ENCODE measurements at regions not wholly inside any gene's neighbourhood (a gene's known extent, or its start where the extent isn't known, plus 50 kb on each side); places are given as distances from the start of the nearest gene placed in this dataset.
"Not testable (repeated sequence)": the region's sequence is repeated elsewhere in the genome, so short reads cannot be mapped to it uniquely, and the experiment has no call there.

DNA sequence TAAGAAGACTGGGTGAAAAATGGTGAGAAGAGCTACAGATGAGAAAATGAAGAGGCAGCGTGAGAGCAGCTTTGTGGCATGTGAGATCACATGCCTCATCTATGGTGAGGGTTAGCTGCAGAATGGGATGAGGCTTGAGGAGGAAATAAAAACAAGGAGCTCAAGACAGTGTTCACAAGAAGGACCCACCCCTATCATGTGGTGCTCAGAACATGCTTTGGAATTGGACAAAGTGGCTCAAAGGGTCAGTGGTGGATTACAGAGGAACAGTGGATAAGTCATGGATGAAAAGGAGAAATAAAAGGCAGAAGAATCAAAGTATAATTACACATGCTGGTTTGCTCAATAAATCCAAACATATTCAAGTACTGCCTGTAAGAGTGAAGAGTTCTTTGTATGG lies 126.9 kb upstream of the UST start:
- TF ChIP-seq ZFX (IDR thresholded peaks at IDR 0.05) = no peak
- TF ChIP-seq, protein P1, sequence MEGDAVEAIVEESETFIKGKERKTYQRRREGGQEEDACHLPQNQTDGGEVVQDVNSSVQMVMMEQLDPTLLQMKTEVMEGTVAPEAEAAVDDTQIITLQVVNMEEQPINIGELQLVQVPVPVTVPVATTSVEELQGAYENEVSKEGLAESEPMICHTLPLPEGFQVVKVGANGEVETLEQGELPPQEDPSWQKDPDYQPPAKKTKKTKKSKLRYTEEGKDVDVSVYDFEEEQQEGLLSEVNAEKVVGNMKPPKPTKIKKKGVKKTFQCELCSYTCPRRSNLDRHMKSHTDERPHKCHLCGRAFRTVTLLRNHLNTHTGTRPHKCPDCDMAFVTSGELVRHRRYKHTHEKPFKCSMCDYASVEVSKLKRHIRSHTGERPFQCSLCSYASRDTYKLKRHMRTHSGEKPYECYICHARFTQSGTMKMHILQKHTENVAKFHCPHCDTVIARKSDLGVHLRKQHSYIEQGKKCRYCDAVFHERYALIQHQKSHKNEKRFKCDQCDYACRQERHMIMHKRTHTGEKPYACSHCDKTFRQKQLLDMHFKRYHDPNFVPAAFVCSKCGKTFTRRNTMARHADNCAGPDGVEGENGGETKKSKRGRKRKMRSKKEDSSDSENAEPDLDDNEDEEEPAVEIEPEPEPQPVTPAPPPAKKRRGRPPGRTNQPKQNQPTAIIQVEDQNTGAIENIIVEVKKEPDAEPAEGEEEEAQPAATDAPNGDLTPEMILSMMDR (conservative IDR thresholded peaks at IDR 0.05) = no peak
- H3K27ac ChIP-seq = no peak overlapping the region

DNA sequence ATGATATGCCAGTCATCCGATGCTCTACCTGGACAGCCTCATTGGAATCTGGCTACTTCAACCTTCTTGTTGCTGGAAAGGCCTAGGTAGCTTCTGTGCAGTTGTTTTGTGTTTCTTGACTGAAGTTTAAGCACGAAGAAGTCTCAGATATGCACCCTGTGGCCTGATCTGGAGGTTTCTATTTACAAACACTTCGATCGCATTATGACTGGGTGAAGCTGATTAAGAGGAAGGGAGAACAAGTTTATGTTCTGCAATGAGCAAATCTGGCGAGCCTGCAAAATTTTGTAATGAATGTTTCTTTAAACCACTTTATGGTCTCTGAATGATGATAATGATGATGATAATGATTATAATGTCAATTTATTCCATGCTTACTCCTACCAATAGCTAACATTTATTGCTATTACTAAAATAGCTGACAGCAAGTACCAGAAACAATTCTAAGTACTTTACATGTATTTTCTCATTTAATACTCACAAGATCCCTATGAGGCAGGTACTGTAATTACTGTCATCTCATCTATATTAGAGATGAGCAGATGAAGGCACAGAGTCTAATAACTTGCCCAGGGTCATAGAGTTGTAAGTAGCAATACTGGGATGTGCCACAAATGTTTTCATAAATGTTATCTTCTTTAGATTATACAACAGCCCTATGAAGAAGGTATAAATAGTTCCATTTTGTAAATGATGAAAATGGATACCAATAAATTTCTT lies 126.1 kb upstream of the UST start:
- no peak overlapping the region; the same call in 1 of the 2 replicates for H3K27ac ChIP-seq
- TF ChIP-seq, protein P1 (conservative IDR thresholded peaks at IDR 0.05) = no peak
- no peak for TF ChIP-seq ZFX (IDR thresholded peaks at IDR 0.05)

DNA sequence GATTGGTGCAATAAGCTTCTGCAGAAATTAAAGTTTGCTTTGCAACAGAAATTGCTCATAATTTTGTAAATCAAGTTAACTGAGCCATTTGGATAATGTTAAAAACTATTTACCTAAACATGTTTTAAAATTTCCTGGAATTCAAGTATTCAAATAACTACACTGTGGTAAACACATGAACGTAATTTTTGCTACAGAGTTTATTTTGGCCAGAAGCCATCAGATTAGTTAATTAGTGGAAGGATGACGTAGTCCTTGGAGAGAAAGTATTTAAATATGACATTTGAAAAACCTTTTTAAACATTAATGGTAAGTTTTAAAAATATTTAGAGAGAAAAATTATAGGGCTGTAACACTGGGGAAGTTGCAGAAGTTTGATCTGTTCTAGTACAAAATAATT lies 121.2 kb upstream of the UST start:
- TF ChIP-seq, protein P1 (conservative IDR thresholded peaks at IDR 0.05) = no peak
- no peak for TF ChIP-seq ZFX (IDR thresholded peaks at IDR 0.05)
- H3K27ac ChIP-seq = no peak overlapping the region

DNA sequence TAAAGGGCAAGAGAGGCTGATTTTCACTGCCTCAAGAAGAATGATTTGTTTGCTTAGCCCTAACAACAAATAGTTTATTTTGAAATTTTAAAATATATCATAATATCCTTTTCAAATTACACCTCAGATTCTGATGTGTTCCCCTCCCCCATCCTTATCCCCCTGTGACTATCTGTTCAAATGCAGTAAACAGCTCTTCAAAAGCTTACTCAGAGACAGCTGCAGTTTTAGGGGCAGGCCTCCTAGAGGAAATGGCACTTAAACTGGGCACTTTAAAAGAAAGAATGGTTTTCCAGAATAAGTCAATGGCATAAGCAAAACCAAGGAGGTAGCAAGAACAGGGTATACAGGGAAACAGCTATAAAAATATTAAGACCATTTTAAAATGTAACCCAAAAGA lies 118.6 kb upstream of the UST start:
- TF ChIP-seq ZFX (IDR thresholded peaks at IDR 0.05) = no peak
- TF ChIP-seq, protein P1 (conservative IDR thresholded peaks at IDR 0.05) = no peak
- H3K27ac ChIP-seq = no peak overlapping the region

DNA sequence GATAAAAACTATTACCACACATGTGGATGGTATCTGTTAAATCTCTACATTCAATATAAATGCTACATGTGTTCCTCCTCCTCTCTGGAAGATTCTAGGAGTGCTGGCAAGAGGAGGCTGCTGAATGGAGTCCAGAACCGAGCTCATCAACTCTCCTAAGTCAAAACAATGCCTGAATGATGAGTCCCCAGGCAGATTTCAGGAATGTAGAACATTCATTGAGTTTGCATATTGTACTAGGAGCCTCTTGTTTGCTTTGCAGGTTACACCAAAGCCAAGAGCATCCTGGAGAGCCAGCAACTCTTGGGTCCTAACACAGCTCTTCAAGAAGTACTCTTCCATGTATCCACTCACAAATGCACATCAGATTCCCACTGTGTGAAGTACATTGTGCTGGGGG lies 117.6 kb upstream of the UST start:
- H3K27ac ChIP-seq = no peak overlapping the region
- no peak for TF ChIP-seq ZFX (IDR thresholded peaks at IDR 0.05)
- TF ChIP-seq, protein P1 (conservative IDR thresholded peaks at IDR 0.05) = no peak

DNA sequence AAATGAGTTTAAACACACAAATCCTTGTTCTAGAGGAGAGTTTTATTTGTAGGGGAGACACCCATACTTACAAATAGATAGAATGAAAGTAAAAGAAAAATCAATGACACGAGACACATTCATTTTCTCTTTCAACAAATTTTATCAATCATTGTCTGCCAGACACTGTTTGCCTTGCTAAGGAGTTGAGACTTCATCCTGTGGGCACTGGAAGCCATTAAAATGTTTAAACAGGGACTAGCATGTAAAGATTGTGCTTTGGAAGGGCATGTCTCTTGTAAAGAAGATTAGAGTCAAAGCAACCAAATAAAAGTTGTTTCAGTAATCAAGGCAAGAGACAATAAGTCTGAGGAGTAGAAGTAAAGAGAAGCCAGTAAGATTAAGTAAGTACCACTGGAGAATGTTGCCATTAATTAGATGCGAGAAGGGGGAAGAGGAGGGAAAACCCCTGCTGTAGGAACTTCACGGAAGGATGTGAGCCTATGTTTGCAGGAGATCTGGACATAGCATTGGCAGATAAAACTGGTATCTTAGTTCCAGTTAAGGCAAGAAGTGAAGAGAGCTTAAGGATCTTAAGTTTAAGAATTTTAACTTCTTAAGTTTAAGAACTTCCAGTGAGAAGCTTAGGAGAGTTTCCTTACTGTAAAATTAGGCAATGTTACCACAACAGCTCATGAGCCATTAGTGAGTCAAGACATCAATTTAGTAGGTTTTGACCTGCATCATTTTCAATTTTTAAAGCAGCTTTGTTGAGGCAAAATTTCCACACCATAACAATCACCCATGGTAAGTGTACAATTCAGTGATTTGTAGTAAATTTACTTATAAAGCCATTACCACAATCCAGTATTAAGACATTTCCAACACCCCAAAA lies 117.0 kb upstream of the UST start:
- TF ChIP-seq, protein P1 (conservative IDR thresholded peaks at IDR 0.05) = no peak
- H3K27ac ChIP-seq = no peak overlapping the region

DNA sequence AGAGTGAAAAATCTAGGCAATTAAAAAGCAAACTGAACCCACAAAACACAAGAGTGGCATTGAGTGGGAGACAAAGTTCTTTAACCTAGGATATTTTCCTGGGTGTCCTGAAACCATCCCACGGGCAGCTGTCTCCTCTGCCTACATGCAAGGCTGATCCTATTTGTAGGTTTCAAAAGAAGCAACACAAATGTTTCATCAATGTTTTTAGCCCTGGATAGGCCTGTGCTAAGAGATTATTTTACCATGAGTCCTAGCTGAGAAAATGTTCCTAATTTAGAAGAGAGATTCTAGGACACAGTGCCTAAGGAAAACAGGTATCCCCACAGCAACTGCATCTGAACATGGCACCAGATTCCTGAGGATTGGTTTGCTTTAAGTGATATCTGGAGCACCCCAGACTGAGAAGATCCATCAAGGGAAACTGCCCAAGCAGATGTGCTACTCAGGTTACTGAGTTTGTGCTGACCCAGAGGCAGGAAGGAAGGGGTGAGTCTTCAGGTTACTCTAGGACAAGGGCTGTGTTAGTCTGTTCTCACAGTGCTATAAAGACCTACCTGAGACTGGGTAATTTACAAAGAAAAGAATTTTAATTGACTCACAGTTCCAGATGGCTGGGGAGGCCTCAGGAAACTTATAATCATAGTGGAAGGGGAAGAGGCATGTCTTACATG lies 111.6 kb upstream of the UST start:
- no peak overlapping the region for H3K27ac ChIP-seq
- TF ChIP-seq, protein P1 (conservative IDR thresholded peaks at IDR 0.05) = no peak
- TF ChIP-seq ZFX (IDR thresholded peaks at IDR 0.05) = no peak

DNA sequence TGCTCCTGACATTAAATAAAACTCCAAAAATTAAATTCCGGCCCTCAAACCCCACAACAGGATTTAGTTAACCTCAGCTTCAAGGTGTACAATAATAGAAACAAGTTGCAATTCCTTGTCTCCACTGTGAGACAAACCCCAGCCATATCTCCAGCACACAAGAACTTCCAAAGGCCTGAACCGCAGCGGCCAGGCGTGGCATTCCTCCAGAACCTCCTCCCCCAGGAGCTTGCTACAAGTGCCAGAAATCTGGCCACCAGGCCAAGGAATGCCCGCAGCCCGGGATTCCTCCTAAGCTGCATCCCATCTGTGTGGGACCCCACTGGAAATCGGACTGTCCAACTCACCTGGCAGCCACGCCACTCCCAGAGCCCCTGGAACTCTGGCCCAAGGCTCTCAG lies 105.0 kb upstream of the UST start:
- not testable (repeated sequence) for H3K27ac ChIP-seq

DNA sequence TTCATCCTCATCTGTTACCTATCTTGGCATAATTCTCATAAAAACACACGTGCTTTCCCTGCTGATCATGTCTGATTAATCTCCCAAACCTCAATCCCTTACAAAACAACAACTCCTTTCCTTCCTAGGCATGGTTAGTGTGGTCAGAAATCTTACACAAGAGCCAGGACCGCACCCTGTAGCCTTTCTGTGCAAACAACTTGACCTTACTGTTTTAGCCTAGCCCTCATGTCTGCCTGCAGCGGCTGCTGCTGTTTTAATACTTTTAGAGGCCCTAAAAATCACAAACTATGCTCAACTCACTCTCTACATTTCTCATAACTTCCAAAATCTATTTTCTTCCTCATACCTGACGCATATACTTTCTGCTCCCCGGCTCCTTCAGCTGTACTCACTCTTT lies 103.6 kb upstream of the UST start:
- H3K27ac ChIP-seq = not testable (repeated sequence)

DNA sequence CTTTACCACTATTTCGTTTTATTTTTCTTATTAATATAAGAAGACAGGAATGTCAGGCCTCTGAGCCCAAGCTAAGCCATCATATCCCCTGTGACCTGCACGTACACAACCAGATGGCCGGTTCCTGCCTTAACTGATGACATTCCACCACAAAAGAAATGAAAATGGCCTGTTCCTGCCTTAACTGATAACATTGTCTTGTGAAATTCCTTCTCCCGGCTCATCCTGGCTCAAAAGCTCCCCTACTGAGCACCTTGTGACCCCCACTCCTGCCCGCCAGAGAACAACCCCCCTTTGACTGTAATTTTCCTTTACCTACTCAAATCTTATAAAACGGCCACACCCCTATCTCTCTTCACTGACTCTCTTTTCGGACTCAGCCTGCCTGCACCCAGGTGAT lies 101.8 kb upstream of the UST start:
- H3K27ac ChIP-seq = not testable (repeated sequence)
